ENCODE measurements at regions not wholly inside any gene's neighbourhood (a gene's known extent, or its start where the extent isn't known, plus 50 kb on each side); places are given as distances from the start of the nearest gene placed in this dataset.

- no peaks in the 10 kb centered on the region for H3K79me2 ChIP-seq (ENCODE audit: low read depth)
- no peak overlapping the region for H3K4me2 ChIP-seq
- H3K36me3 ChIP-seq (ENCODE audit: low read depth), result no peaks in the 10 kb centered on the region
- no peaks in the 10 kb centered on the region for H3K4me1 ChIP-seq (replicated peaks; ENCODE audit: insufficient read depth)
- no peak for DNase-seq
- no peaks in the 10 kb centered on the region for H3F3A ChIP-seq (ENCODE audit: insufficient read depth, low read depth)
- intact Hi-C loops (cut with micrococcal nuclease; ENCODE audit: unreplicated experiment), result no loop called here
- no peaks in the 10 kb centered on the region for H3K27me3 ChIP-seq (ENCODE audit: insufficient read depth, low read depth)
- ChIA-PET CTCF (no interaction called here), POLR2A (ENCODE audit: unreplicated experiment) (no interaction called here)
- no TSS peak for BruUV-seq (replicated peaks)
- no peak overlapping the region for H3K27ac ChIP-seq
- no peaks in the 10 kb centered on the region for H3K9me3 ChIP-seq (ENCODE audit: insufficient read depth, low read depth)
- H4K20me1 ChIP-seq (ENCODE audit: insufficient read depth), result no peaks in the 10 kb centered on the region
- no peak overlapping the region for H3K4me3 ChIP-seq
- no peak overlapping the region for H2AFZ ChIP-seq
- TF ChIP-seq CTCF (conservative IDR thresholded peaks at IDR 0.05) (no peak), EZH2 (IDR thresholded peaks at IDR 0.05; ENCODE audit: low read depth) (no peak)
- no peaks in the 10 kb centered on the region for H3K9me2 ChIP-seq (ENCODE audit: insufficient read depth)
Observed at GRCh38 chrX:80246271-80246670, 174.0 kb upstream of the TENT5D start.

DNA sequence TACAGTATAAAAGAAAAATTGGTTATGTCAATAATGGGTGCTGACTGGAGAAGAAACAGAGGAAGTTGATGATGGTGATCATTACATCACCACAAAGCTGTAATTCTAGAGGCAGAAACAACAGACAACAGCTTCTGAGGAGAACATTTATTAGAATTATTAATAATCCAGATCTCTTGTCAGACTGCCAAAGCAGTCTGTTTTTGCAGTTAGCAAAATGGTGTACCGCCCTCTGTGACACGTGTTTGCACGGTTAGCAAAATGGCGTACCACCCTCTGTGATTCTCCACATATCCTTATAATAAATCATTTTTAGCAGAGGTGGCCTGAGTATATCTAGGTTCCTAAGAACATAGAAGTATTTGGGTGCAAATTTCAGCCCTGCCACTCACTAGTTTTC, 154.0 kb upstream of the TENT5D start:
- POLR2A ChIA-PET (ENCODE audit: unreplicated experiment), result no interaction called here
- intact Hi-C loops (cut with micrococcal nuclease; ENCODE audit: unreplicated experiment), result no loop called here
- Histone ChIP-seq H3F3A (ENCODE audit: insufficient read depth, low read depth) (no peaks in the 10 kb centered on the region), H3K9me3 (ENCODE audit: insufficient read depth, low read depth) (no peaks in the 10 kb centered on the region), H3K4me3 (no peak overlapping the region), H3K36me3 (ENCODE audit: low read depth) (no peaks in the 10 kb centered on the region), H2AFZ (no peak overlapping the region), H3K4me1 (replicated peaks; ENCODE audit: insufficient read depth) (no peaks in the 10 kb centered on the region), H3K27ac (no peak overlapping the region), H4K20me1 (ENCODE audit: insufficient read depth) (no peaks in the 10 kb centered on the region), H3K27me3 (ENCODE audit: insufficient read depth, low read depth) (no peaks in the 10 kb centered on the region), H3K79me2 (ENCODE audit: low read depth) (no peaks in the 10 kb centered on the region), H3K4me2 (no peak overlapping the region), H3K9me2 (ENCODE audit: insufficient read depth) (no peaks in the 10 kb centered on the region)
- no TSS peak for BruUV-seq (replicated peaks)
- no peak for DNase-seq
- TF ChIP-seq CTCF (conservative IDR thresholded peaks at IDR 0.05) (no peak), EZH2 (IDR thresholded peaks at IDR 0.05; ENCODE audit: low read depth) (no peak)
- CTCF ChIA-PET, result no interaction called here

- DNase-seq, result no peak
- intact Hi-C loops (cut with micrococcal nuclease; ENCODE audit: unreplicated experiment), result no loop called here
- no peaks in the 10 kb centered on the region for H3K4me1 ChIP-seq (replicated peaks; ENCODE audit: insufficient read depth)
- ChIA-PET POLR2A (ENCODE audit: unreplicated experiment) (no interaction called here), CTCF (no interaction called here)
- no peak overlapping the region for H3K4me2 ChIP-seq
- H2AFZ ChIP-seq, result no peak overlapping the region
- H3K9me2 ChIP-seq (ENCODE audit: insufficient read depth), result no peaks in the 10 kb centered on the region
- TF ChIP-seq CTCF (conservative IDR thresholded peaks at IDR 0.05), result no peak
- no peak for TF ChIP-seq EZH2 (IDR thresholded peaks at IDR 0.05; ENCODE audit: low read depth)
- H3F3A ChIP-seq (ENCODE audit: insufficient read depth, low read depth), result no peaks in the 10 kb centered on the region
- no peaks in the 10 kb centered on the region for H4K20me1 ChIP-seq (ENCODE audit: insufficient read depth)
- H3K79me2 ChIP-seq (ENCODE audit: low read depth), result no peaks in the 10 kb centered on the region
- no TSS peak for BruUV-seq (replicated peaks)
- H3K4me3 ChIP-seq, result no peak overlapping the region
- H3K36me3 ChIP-seq (ENCODE audit: low read depth), result no peaks in the 10 kb centered on the region
- no peak overlapping the region for H3K27ac ChIP-seq
- H3K27me3 ChIP-seq (ENCODE audit: insufficient read depth, low read depth), result no peaks in the 10 kb centered on the region
- H3K9me3 ChIP-seq (ENCODE audit: insufficient read depth, low read depth), result no peaks in the 10 kb centered on the region
Observed at GRCh38 chrX:80266979-80267378, 153.3 kb upstream of the TENT5D start.
